Activated CD4-positive, CD25-positive, alpha-beta regulatory T cell treated with anti-CD3 and anti-CD28 coated beads, Interleukin-2, amount 50 U/mL, for 72 hours (primary cell): ENCODE measurements at regions not wholly inside any gene's neighbourhood (a gene's known extent, or its start where the extent isn't known, plus 50 kb on each side); places are given as distances from the start of the nearest gene placed in this dataset.
"Not testable (repeated sequence)": the region's sequence is repeated elsewhere in the genome, so short reads cannot be mapped to it uniquely, and the experiment has no call there.

ENCODE experiments used
- DNase-seq: peaks from one replicate; pipeline ENCODE4 v3.0.0; 2021

- no peak for DNase-seq
Measured at GRCh38 chr3:194030372-194030771, 105.6 kb upstream of the HES1 start.

- DNase-seq, result no peak
Measured at GRCh38 chr3:194031349-194031748, 104.6 kb upstream of the HES1 start.

GRCh38 chr3:194031867-194032635 lies 103.9 kb upstream of the HES1 start:
- DNase-seq, result no peak

GRCh38 chr3:194032828-194033435 lies 103.0 kb upstream of the HES1 start:
- DNase-seq, result no peak

- no peak for DNase-seq
Measured at GRCh38 chr3:194034346-194035336, 101.3 kb upstream of the HES1 start.

GRCh38 chr3:194035406-194036138 lies 100.4 kb upstream of the HES1 start:
- DNase-seq, result no peak

- no peak for DNase-seq
Measured at GRCh38 chr3:194036842-194037241, 99.1 kb upstream of the HES1 start.

- not testable (repeated sequence) for DNase-seq
Measured at GRCh38 chr3:194038346-194038745, 97.6 kb upstream of the HES1 start.

- DNase-seq, result no peak
Measured at GRCh38 chr3:194038960-194039359, 97.0 kb upstream of the HES1 start.

- DNase-seq, result no peak
Measured at GRCh38 chr3:194040516-194041273, 95.3 kb upstream of the HES1 start.

- DNase-seq, result no peak
Measured at GRCh38 chr3:194042927-194043326, 93.0 kb upstream of the HES1 start.

- no peak for DNase-seq
Measured at GRCh38 chr3:194043516-194043915, 92.4 kb upstream of the HES1 start.

GRCh38 chr3:194045289-194045688 lies 90.7 kb upstream of the HES1 start:
- no peak for DNase-seq

GRCh38 chr3:194045919-194046318 lies 90.0 kb upstream of the HES1 start:
- DNase-seq, result no peak

GRCh38 chr3:194046531-194046930 lies 89.4 kb upstream of the HES1 start:
- DNase-seq, result no peak

- no peak for DNase-seq
Measured at GRCh38 chr3:194046995-194047645, 88.8 kb upstream of the HES1 start.

GRCh38 chr3:194049394-194049793 lies 86.6 kb upstream of the HES1 start:
- no peak for DNase-seq

GRCh38 chr3:194050782-194051320 lies 85.1 kb upstream of the HES1 start:
- no peak for DNase-seq

GRCh38 chr3:194051366-194052149 lies 84.4 kb upstream of the HES1 start:
- no peak for DNase-seq

GRCh38 chr3:194053136-194053535 lies 82.8 kb upstream of the HES1 start:
- no peak for DNase-seq
